HUES48 (cell line): ENCODE measurements at regions not wholly inside any gene's neighbourhood (a gene's known extent, or its start where the extent isn't known, plus 50 kb on each side); places are given as distances from the start of the nearest gene placed in this dataset.

Experiments
- H3K27ac ChIP-seq: one replicate; pipeline ENCODE4 v1.7.0; 2013; ENCODE audit warnings: low read depth, low read length, inconsistent platforms
- H3K27me3 ChIP-seq: 2 replicates; pipeline ENCODE4 v1.6.1; 2013; ENCODE audit warnings: mild to moderate bottlenecking, low read length; ENCODE audit not compliant: control insufficient read depth, insufficient read depth
- H3K36me3 ChIP-seq: 2 replicates; pipeline ENCODE4 v1.6.1; 2013; ENCODE audit warnings: low read length; ENCODE audit not compliant: control insufficient read depth, insufficient read depth
- H3K4me1 ChIP-seq: 2 replicates; pipeline ENCODE4 v1.6.1; 2013; ENCODE audit warnings: mild to moderate bottlenecking, low read length; ENCODE audit not compliant: control insufficient read depth, insufficient read depth
- H3K4me3 ChIP-seq: 2 replicates; pipeline ENCODE4 v1.5.1; 2013; ENCODE audit warnings: mild to moderate bottlenecking, low read depth, low read length
- H3K9ac ChIP-seq: 2 replicates; pipeline ENCODE4 v1.6.1; 2013; ENCODE audit warnings: mild to moderate bottlenecking, low read depth, low read length, moderate library complexity
- H3K9me3 ChIP-seq: 2 replicates; pipeline ENCODE4 v1.6.1; 2013; ENCODE audit warnings: low read length; ENCODE audit not compliant: control insufficient read depth, insufficient read depth

DNA sequence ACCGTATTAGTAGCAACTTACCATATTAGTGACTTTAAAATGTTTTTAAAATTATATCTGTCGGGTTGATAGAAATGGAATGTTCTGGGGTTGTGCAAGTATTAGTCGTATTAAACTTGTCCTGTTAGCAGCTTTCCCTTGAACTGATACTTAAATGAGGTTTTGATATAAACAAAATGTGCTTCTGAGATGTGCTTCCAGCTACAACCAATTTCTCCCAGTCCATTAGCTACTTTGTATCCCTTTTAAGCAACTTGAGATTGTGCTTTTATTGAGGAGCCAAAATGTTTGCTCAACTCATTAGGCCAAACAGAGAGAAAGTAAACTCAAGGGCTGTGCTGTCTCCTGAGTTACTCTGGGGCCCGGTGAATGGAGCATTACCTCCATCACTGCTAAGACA, 255.0 kb upstream of the RBFOX1 start:
- H3K4me3 ChIP-seq, result no peak overlapping the region
- no peaks in the 10 kb centered on the region; the same call in 1 of the 2 replicates for H3K9me3 ChIP-seq
- no peaks in the 10 kb centered on the region for H3K4me1 ChIP-seq
- no peaks in the 10 kb centered on the region for H3K27me3 ChIP-seq
- no peak overlapping the region for H3K9ac ChIP-seq
- no peak overlapping the region for H3K27ac ChIP-seq
- no peaks in the 10 kb centered on the region for H3K36me3 ChIP-seq

DNA sequence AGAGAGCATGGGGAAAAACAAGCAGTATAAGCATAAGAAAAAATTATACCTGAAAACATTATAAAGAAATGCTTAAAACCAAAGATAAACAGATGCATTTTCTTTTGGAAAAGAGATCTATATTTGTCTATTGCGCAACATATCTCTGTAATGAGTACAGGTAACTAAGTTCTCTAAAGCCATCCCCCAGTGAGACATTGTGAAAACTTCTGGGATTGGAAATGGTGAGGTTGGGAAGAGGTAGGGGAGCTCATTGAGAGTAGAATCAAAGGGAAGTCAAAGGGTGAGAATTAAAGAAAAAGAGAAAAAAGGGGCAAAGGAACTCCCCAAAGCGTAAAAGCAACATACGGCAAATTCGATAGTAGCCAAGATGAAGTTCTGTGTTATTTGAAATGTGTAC, 257.9 kb upstream of the RBFOX1 start:
- Histone ChIP-seq H3K27ac (no peak overlapping the region), H3K9me3 (no peaks in the 10 kb centered on the region; the same call in 1 of the 2 replicates), H3K4me3 (no peak overlapping the region)

DNA sequence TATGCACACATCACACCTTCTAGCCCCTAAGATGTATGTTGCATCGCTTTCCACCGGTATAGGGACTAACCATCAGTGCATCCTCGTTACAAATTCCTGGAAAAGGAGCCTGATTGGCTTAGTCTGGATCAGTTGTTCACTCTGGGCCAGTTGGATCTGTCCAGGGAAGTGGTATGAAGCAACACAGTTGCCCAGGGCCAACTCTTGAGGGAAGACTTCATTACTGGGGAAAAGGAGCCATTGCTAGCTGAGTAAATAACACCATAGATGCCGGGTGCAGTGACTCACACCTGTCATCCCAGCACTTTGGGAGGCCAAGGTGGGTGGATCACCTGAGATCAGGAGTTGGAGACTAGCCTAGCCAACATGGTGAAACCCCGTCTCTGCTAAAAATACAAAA, 275.2 kb upstream of the RBFOX1 start:
- Histone ChIP-seq H3K36me3 (no peaks in the 10 kb centered on the region), H3K4me3 (no peak overlapping the region), H3K9me3 (no peaks in the 10 kb centered on the region), H3K27me3 (no peaks in the 10 kb centered on the region), H3K9ac (no peak overlapping the region), H3K27ac (peak overlapping the region; percentile 60), H3K4me1 (no peaks in the 10 kb centered on the region)

More for the DNA sequence above, 257.9 kb upstream of the RBFOX1 start:
- H3K4me1 ChIP-seq, result no peaks in the 10 kb centered on the region
- H3K36me3 ChIP-seq, result no peaks in the 10 kb centered on the region
- no peak overlapping the region for H3K9ac ChIP-seq
- no peaks in the 10 kb centered on the region for H3K27me3 ChIP-seq

DNA sequence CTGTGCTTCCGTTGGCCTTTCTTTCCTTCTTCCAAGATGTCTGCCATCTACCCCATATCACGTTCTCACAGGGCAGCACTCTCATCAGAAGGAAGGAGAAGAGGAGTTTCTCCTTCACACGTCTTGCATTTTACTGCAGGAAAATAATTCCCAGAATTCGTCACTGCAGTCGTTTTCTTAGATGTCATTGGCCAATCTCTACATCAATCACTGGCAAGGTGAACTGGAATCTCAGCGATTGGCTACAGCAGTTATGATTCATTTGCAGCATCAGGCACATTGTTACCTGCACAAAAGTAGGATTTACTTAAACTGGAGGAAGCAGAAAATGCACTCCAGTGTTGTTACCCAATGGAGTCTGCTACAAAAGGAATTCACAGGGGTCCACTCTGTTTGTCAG, 277.2 kb upstream of the RBFOX1 start:
- H3K9me3 ChIP-seq, result no peaks in the 10 kb centered on the region
- H3K36me3 ChIP-seq, result no peaks in the 10 kb centered on the region
- no peaks in the 10 kb centered on the region for H3K27me3 ChIP-seq
- H3K27ac ChIP-seq, result no peak overlapping the region
- H3K4me1 ChIP-seq, result no peaks in the 10 kb centered on the region
- no peak overlapping the region for H3K9ac ChIP-seq
- no peak overlapping the region for H3K4me3 ChIP-seq

DNA sequence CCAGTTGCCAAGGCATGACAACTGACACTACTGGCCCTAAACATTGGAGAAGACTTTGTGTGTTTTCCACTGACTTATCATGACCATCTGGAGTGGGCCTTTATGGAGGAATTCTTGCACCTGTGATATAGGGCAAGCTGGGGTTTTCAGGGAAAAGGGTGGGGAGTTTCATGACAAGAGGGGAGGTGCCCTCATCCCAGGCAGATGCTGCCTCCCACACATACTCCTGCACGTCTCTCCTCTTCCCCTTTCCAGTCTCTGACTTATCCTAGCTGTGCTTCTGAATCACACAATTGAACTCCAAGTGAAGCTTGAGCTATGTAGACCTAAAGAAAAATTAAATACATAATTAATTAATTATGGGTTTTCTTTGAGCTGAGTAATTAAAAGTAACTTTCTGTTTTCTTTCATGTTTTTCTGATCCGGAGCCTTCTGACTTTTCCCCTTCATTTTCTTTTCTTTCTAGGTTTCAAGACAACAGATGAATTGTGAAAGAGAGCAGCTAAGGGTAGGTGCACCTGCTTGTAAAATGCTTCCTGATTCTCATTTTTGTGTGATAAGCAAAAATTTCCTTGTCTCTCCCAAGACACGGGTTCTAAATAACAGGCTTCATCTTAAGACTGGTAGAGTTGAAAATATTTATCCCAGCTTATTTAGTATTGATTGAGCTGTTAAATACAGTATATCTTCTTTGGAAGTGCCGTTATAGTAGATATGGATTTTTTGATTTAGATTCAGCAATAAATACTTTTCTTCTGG, 280.9 kb upstream of the RBFOX1 start:
- Histone ChIP-seq H3K9ac (no peak overlapping the region), H3K4me3 (no peak overlapping the region), H3K36me3 (no peaks in the 10 kb centered on the region), H3K27me3 (no peaks in the 10 kb centered on the region), H3K27ac (no peak overlapping the region), H3K4me1 (peaks cover 6% of the 10 kb centered on the region), H3K9me3 (no peaks in the 10 kb centered on the region)

DNA sequence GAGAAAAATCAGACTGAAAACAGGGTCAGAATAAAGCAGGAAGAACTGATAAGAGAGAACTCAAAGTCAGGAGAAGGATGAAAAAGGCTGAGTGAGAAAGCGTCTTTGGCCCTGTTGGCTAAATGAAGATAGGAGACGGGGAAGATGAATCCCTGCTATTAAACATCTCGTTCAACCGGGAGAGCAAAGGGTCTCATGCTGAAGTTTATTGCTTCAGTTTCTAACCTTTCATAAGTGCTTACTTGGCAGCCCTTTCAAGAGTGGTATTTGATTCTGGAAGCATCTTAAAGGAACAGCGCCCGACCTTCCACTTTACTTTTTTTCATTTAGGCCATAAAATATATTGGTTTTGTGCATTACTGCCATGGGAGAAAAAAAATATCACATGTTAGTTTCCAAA, 288.3 kb upstream of the RBFOX1 start:
- Histone ChIP-seq H3K36me3 (no peaks in the 10 kb centered on the region), H3K9me3 (no peaks in the 10 kb centered on the region), H3K4me3 (no peak overlapping the region), H3K9ac (no peak overlapping the region), H3K4me1 (peaks cover 9% of the 10 kb centered on the region), H3K27me3 (no peaks in the 10 kb centered on the region), H3K27ac (no peak overlapping the region)

DNA sequence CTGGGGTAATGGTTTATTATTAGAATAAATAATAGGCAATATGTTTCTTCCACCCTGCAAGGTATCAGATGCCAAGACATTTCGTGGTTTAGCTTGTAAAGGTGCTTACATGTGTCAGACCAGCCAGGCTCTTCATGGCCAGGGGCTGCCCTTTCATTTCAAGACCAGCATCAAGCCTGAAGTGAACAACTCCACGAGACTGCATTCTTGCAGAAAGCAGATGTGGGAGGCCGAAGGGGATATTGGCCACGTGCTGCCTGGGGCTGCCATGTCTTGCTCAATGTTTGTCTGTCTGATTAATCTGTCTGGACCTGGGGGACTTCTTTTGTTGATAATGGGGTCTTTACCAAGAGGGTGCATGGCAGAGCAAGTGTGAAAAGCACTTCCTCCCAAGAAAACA, 294.2 kb upstream of the RBFOX1 start:
- H3K27me3 ChIP-seq, result no peaks in the 10 kb centered on the region
- peaks cover 15% of the 10 kb centered on the region for H3K4me1 ChIP-seq
- H3K36me3 ChIP-seq, result no peaks in the 10 kb centered on the region
- H3K27ac ChIP-seq, result no peak overlapping the region
- no peaks in the 10 kb centered on the region for H3K9me3 ChIP-seq
- H3K9ac ChIP-seq, result no peak overlapping the region
- H3K4me3 ChIP-seq, result no peak overlapping the region

DNA sequence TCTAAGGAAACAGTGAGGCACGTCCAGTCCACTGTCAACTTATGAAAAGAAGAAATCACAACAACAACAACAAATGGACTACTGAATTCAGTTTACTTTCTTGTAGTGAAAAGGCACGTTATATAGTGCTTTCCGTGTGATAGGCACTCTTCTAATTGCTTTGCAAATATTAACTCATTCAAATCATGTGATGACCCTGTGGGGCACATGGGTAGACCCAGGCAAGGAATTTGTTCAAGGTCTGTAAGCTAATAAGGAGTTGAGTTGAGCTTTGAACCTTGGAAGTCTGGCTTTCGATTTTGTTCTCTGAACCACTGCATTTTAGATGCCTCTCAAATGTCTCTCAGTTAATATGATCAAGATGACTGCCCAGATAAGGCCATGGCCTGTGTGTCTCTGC, 295.1 kb upstream of the RBFOX1 start:
- Histone ChIP-seq H3K4me3 (no peak overlapping the region), H3K27ac (no peak overlapping the region), H3K9me3 (no peaks in the 10 kb centered on the region), H3K27me3 (no peaks in the 10 kb centered on the region), H3K4me1 (peaks cover 15% of the 10 kb centered on the region), H3K36me3 (no peaks in the 10 kb centered on the region), H3K9ac (no peak overlapping the region)

DNA sequence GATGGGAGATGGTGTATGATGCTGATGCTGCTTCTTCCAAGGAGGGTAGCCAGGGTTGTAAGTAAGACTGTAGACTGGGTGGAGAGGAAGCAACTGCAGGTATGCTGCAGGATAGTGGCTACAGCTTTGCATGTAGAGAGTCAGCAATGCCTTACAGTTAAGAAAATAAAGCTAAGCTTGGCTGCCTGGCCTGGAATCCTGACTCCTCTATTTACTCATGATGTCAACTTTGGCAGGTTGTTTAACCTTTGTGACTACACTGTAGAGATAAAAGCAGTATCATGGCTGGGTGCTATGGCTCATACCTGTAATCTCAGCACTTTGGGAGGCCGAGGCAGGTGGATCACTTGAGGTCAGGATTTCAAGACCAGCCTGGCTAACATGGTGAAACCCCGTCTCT, 301.6 kb upstream of the RBFOX1 start:
- Histone ChIP-seq H3K9ac (no peak overlapping the region), H3K36me3 (no peaks in the 10 kb centered on the region), H3K27me3 (no peaks in the 10 kb centered on the region), H3K4me3 (no peak overlapping the region), H3K9me3 (no peaks in the 10 kb centered on the region), H3K4me1 (peaks cover 27% of the 10 kb centered on the region), H3K27ac (no peak overlapping the region)

DNA sequence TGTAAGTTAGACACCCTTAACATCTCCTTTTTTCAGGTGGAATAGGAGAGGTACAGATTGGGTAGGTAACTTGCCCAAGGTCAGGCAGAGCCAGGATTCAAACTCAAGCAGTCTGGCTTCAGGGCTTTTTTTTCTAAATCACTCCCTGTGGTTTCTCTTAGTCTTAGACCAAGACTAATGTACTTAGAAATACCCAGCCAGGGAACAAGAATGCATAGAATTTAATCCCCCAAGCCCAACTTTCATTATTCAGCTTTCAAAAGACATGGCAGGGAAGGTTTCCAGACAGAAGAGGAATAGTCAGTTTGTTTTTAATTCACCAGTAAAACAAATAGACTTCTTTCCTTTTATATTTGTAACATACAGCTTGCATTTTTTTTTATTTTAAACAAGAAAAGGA, 305.2 kb upstream of the RBFOX1 start:
- no peaks in the 10 kb centered on the region for H3K36me3 ChIP-seq
- H3K27me3 ChIP-seq, result no peaks in the 10 kb centered on the region
- H3K4me1 ChIP-seq, result peaks cover 18% of the 10 kb centered on the region
- no peak overlapping the region for H3K4me3 ChIP-seq
- H3K9ac ChIP-seq, result no peak overlapping the region
- no peak overlapping the region for H3K27ac ChIP-seq
- no peaks in the 10 kb centered on the region for H3K9me3 ChIP-seq

DNA sequence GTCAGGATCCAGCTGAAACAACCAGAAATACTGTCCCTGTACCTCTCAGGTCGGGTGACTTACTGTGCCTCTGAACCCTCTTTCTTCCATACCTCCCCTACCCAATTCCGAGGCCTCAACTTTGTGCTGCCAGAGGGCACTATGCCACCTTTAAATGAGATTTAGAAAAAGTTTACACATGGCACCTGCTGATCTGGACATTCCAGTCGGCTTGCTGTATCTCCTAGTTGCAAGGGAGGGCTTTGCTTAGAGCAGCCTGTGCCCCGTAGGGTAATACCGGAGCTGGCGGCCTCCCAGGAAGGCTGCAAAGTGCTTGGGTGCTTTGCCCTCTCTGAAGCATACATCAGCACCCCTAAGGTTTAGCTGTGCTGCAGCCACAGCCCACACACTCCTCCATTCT, 306.0 kb upstream of the RBFOX1 start:
- no peaks in the 10 kb centered on the region for H3K27me3 ChIP-seq
- H3K36me3 ChIP-seq, result no peaks in the 10 kb centered on the region
- H3K9ac ChIP-seq, result no peak overlapping the region
- no peak overlapping the region for H3K4me3 ChIP-seq
- peaks cover 18% of the 10 kb centered on the region for H3K4me1 ChIP-seq
- no peaks in the 10 kb centered on the region for H3K9me3 ChIP-seq
- H3K27ac ChIP-seq, result no peak overlapping the region
